ENCODE measurements at regions not wholly inside any gene's neighbourhood (a gene's known extent, or its start where the extent isn't known, plus 50 kb on each side); places are given as distances from the start of the nearest gene placed in this dataset.

DNA sequence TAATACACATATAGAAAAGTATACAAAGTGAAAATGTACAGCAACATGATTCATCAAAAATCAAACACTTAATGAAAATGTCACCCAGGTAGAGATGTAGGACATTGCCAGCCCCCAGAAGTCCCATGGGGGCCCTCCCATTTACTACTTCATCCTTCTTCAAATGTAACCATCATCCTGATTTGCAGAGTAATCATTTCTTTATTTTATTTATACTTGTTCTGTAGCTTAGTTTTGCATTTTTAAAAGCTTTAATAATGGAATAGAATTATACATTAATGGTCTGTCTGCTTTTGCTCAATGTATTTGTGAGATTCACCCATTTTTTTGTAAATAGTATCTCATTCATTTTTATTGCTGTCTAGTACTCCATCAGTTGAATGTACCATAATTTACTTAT, 96.8 kb upstream of the CD55 start:
- no peak for TF ChIP-seq CTCF (conservative IDR thresholded peaks at IDR 0.05; ENCODE audit: low read depth, low read length)
- no peak for TF ChIP-seq EZH2 (IDR thresholded peaks at IDR 0.05; ENCODE audit: borderline replicate concordance, low read depth, low read length, poor library complexity, severe bottlenecking)
